AG09319 (cell line): ENCODE measurements at regions not wholly inside any gene's neighbourhood (a gene's known extent, or its start where the extent isn't known, plus 50 kb on each side); places are given as distances from the start of the nearest gene placed in this dataset.
A peak's percentile ranks its signal among the peaks of the same experiment; 100 is the strongest.

ENCODE experiments used
- DNase-seq: peaks from one replicate; pipeline ENCODE4 v3.0.0-alpha.2; 2010; ENCODE audit warnings: low read depth; ENCODE audit errors: extremely low read depth
- CTCF ChIP-seq: IDR thresholded peaks from 2 replicates; pipeline ENCODE4 v1.5.1; 2011; ENCODE audit warnings: low read depth, mild to moderate bottlenecking, inconsistent platforms, low read length, moderate library complexity

- no peak for DNase-seq
- TF ChIP-seq CTCF = peak; percentile 9
Measured at GRCh38 chr16:50884066-50884860, 142.4 kb downstream of the CYLD start.

GRCh38 chr16:50881956-50882355, 140.1 kb downstream of the CYLD start:
- no peak for TF ChIP-seq CTCF
- DNase-seq = no peak

- no peak for TF ChIP-seq CTCF
- no peak for DNase-seq
Measured at GRCh38 chr16:50881331-50881830, 139.5 kb downstream of the CYLD start.

- DNase-seq = no peak
- TF ChIP-seq CTCF = no peak
Measured at GRCh38 chr16:50880926-50881325, 139.0 kb downstream of the CYLD start.

- DNase-seq = no peak
- no peak for TF ChIP-seq CTCF
Measured at GRCh38 chr16:50879873-50880695, 138.2 kb downstream of the CYLD start.

GRCh38 chr16:50878966-50879615, 137.2 kb downstream of the CYLD start:
- no peak for TF ChIP-seq CTCF
- DNase-seq = no peak

GRCh38 chr16:50878536-50878935, 136.7 kb downstream of the CYLD start:
- no peak for DNase-seq
- TF ChIP-seq CTCF = no peak
